VCaP (cell line): ENCODE measurements at regions not wholly inside any gene's neighbourhood (a gene's known extent, or its start where the extent isn't known, plus 50 kb on each side); places are given as distances from the start of the nearest gene placed in this dataset.

Experiments used
- H3K27ac ChIP-seq: fragments of 450-650 bp; 2 replicates; pipeline ENCODE4 v1.5.1; 2017
- CTCF ChIP-seq: fragments of 450-650 bp; conservative IDR thresholded peaks from 2 replicates; pipeline ENCODE4 v1.5.1; 2017; ENCODE audit warnings: mild to moderate bottlenecking, moderate library complexity

GRCh38 chr1:182279724-182280503 lies 111.7 kb downstream of the GLUL start:
- H3K27ac ChIP-seq = peak overlapping the region; percentile 51

GRCh38 chr1:182279302-182279701 lies 112.3 kb downstream of the GLUL start:
- peak overlapping the region; percentile 51 for H3K27ac ChIP-seq
- TF ChIP-seq CTCF = no peak

More at GRCh38 chr1:182279724-182280503, 111.7 kb downstream of the GLUL start:
- TF ChIP-seq CTCF = no peak

GRCh38 chr1:182278144-182279054 lies 113.2 kb downstream of the GLUL start:
- no peak for TF ChIP-seq CTCF
- peak overlapping the region; percentile 51 for H3K27ac ChIP-seq

GRCh38 chr1:182275271-182275670 lies 116.3 kb downstream of the GLUL start:
- no peak overlapping the region for H3K27ac ChIP-seq
- TF ChIP-seq CTCF = no peak

- TF ChIP-seq CTCF = no peak
- no peak overlapping the region for H3K27ac ChIP-seq
Observed at GRCh38 chr1:182274618-182275017, 117.0 kb downstream of the GLUL start.

GRCh38 chr1:182270731-182271130 lies 120.9 kb downstream of the GLUL start:
- H3K27ac ChIP-seq = peak overlapping the region; percentile 45
- TF ChIP-seq CTCF = no peak

- no peak for TF ChIP-seq CTCF
- H3K27ac ChIP-seq = no peak overlapping the region
Observed at GRCh38 chr1:182269097-182269496, 122.5 kb downstream of the GLUL start.
